Bronchial epithelial cell (primary cell): ENCODE measurements at regions not wholly inside any gene's neighbourhood (a gene's known extent, or its start where the extent isn't known, plus 50 kb on each side); places are given as distances from the start of the nearest gene placed in this dataset.

Source experiments
- DNase-seq: peaks from one replicate; pipeline ENCODE4 v3.0.0-alpha.2; 2010; ENCODE audit warnings: low read depth
- FAIRE-seq: peaks from 2 replicates; lab custom pipeline; 2011; peaks lifted over from hg19 to GRCh38; lab: Jason Lieb, UNC
- H3K27me3 ChIP-seq: 2 replicates; pipeline ENCODE4 v1.5.1; 2011; ENCODE audit warnings: low read length; ENCODE audit not compliant: control insufficient read depth, insufficient read depth
- H3K36me3 ChIP-seq: 2 replicates; pipeline ENCODE4 v1.5.1; 2011; ENCODE audit warnings: low read length; ENCODE audit not compliant: control insufficient read depth, insufficient read depth
- H3K4me3 ChIP-seq: 2 replicates; pipeline ENCODE4 v1.5.1; 2011; ENCODE audit warnings: mild to moderate bottlenecking, low read depth, low read length, control low read depth
- TF ChIP-seq, protein P1 (sequence below): IDR thresholded peaks from 2 replicates; pipeline ENCODE4 v1.5.1; 2011; ENCODE audit warnings: mild to moderate bottlenecking, moderate library complexity, low read length, control low read depth, inconsistent platforms; ENCODE audit not compliant: insufficient read depth, severe bottlenecking

DNA sequence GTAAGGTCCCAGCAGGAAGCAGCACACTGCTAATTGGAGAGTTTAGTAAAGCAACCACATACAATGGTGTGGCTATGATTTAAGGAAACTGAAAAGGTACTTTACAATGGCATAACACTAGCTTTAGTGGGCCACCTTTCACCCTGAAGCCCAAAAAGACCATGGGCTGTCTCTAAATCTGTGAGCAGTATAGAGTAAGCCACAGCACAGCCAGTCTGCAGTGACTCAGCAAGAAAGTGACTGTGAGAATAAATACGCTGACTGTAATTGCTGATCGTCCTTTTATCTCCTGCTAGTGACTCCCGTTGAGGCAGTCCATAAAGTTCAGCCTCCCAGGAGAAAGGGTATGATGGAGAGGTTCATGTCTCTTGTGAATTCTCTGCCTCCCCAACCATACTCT is 679.8 kb upstream of the KIF2B start:
- no peaks in the 10 kb centered on the region for H3K27me3 ChIP-seq
- no peak for FAIRE-seq
- no peaks in the 10 kb centered on the region for H3K36me3 ChIP-seq
- TF ChIP-seq, protein P1, sequence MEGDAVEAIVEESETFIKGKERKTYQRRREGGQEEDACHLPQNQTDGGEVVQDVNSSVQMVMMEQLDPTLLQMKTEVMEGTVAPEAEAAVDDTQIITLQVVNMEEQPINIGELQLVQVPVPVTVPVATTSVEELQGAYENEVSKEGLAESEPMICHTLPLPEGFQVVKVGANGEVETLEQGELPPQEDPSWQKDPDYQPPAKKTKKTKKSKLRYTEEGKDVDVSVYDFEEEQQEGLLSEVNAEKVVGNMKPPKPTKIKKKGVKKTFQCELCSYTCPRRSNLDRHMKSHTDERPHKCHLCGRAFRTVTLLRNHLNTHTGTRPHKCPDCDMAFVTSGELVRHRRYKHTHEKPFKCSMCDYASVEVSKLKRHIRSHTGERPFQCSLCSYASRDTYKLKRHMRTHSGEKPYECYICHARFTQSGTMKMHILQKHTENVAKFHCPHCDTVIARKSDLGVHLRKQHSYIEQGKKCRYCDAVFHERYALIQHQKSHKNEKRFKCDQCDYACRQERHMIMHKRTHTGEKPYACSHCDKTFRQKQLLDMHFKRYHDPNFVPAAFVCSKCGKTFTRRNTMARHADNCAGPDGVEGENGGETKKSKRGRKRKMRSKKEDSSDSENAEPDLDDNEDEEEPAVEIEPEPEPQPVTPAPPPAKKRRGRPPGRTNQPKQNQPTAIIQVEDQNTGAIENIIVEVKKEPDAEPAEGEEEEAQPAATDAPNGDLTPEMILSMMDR, result no peak
- no peak overlapping the region for H3K4me3 ChIP-seq
- no peak for DNase-seq

DNA sequence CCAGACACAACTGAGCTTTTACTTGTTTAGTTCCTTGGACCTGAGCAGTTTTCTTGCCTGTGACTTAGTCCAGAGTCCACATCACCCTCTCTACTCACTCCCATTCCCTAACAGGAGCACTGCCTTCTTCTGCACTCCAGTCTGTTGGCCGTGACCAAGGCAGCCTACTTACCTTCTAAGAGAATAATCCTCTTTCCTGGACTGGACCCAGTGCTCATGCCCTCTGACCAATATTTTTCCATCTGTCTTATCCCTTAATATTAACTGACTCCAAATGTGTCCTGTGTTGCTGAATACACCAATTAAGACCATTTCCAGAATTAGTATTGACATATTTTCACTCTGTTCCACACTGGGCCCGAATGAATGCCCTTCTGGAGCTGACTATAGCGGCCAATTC is 681.0 kb upstream of the KIF2B start:
- no peak overlapping the region for H3K4me3 ChIP-seq
- H3K36me3 ChIP-seq, result no peaks in the 10 kb centered on the region
- TF ChIP-seq, protein P1, result no peak
- DNase-seq (no peak), FAIRE-seq (peak; percentile 28)
- no peaks in the 10 kb centered on the region for H3K27me3 ChIP-seq

DNA sequence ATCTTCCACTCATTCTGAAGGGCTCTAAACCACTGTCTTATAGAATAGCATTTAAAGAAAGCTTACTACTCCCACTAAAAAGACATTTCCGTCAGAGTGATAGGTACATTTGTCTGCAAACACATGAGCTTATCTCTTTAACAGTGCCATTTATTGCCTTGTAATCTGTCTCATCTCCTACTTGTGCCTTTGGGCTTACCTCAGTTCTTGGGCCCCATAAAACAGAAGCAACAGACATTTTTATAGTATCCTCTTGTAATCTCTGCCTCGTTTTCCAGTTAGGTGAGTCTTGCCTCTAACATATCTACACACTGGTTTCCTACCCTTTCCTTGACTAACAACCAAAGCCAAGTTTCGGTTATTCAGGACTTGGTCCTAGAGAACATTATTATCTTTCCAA is 681.4 kb upstream of the KIF2B start:
- Histone ChIP-seq H3K36me3 (no peaks in the 10 kb centered on the region), H3K27me3 (no peaks in the 10 kb centered on the region), H3K4me3 (no peak overlapping the region)
- TF ChIP-seq, protein P1, result no peak
- DNase-seq, result no peak
- FAIRE-seq, result no peak

DNA sequence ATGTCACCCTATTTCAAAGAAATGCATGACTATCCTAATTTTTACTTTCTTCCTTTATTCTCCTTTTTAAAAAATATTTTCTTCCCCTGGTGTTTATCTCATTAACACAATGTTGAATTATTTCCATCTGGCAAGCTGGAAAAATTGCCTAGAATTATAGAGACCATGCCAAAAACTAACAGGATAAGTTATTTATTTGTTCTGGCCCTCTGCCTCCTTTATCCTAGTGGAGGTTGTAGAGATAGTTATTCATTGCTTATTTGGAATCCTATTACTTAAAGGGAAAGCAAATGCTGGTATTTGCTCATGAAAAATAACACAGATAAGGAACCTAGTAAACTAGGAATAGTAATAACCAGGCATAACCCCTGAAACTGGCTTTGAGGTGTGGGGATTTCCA is 684.9 kb upstream of the KIF2B start:
- Histone ChIP-seq H3K27me3 (no peaks in the 10 kb centered on the region), H3K4me3 (no peak overlapping the region), H3K36me3 (no peaks in the 10 kb centered on the region)
- FAIRE-seq, result no peak
- no peak for DNase-seq
- TF ChIP-seq, protein P1, result no peak

DNA sequence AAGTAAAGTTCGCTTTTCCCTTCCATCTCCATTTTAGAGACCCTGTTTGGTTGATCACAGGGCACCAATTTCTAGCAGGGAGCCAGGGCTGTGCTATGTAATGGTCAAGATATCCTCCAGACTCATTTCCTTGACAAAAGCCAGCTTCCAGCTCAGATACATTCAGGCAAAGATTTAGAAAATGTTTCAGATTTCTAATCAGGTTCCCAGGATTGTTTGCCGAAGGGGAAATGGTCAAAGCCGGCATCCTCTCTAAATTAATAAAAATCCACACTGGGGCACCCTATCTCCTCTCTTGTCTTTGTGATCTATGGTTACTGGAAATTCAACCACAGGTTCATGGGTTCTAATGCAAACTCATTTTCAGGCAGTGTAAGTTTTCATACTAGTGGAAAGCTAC is 686.8 kb upstream of the KIF2B start:
- Histone ChIP-seq H3K4me3 (no peak overlapping the region), H3K36me3 (no peaks in the 10 kb centered on the region), H3K27me3 (no peaks in the 10 kb centered on the region)
- FAIRE-seq, result no peak
- TF ChIP-seq, protein P1, result no peak
- DNase-seq, result no peak

DNA sequence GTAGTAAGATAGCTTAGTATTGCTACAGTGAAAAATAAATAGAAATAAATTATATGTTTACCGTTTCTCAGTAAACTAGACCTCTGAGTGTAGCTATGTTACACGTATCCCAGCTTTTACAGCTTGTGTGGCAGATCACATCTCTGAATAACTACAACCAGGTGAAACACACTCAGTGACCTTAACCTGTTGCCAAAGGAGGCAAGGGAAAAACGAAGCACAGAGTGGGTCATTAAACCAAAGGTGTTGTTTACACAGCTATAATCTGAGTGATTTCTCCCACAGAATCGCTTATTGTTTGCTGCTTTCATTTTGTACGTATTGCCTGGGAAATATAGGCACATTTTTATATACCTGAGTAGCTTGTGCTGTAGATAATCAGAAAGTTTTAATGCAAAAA is 688.2 kb upstream of the KIF2B start:
- DNase-seq, result no peak
- H3K4me3 ChIP-seq, result no peak overlapping the region
- H3K27me3 ChIP-seq, result no peaks in the 10 kb centered on the region
- no peak for FAIRE-seq
- no peaks in the 10 kb centered on the region for H3K36me3 ChIP-seq
- TF ChIP-seq, protein P1, result no peak
